GM12865 (cell line): ENCODE measurements at regions not wholly inside any gene's neighbourhood (a gene's known extent, or its start where the extent isn't known, plus 50 kb on each side); places are given as distances from the start of the nearest gene placed in this dataset.

ENCODE experiments used
- DNase-seq: peaks from one replicate; pipeline ENCODE4 v3.0.0; 2010; ENCODE audit warnings: low read depth
- H3K4me3 ChIP-seq: 2 replicates; pipeline ENCODE4 v1.5.1; 2011; ENCODE audit warnings: mild to moderate bottlenecking, low read depth, low read length, control low read depth
- TF ChIP-seq, protein P1 (sequence below): IDR thresholded peaks from 2 replicates; pipeline ENCODE4 v1.5.1; 2011; ENCODE audit warnings: low read length, control low read depth, low read depth, inconsistent platforms; ENCODE audit not compliant: insufficient read depth; ENCODE audit errors: missing control alignments

- TF ChIP-seq, protein P1, sequence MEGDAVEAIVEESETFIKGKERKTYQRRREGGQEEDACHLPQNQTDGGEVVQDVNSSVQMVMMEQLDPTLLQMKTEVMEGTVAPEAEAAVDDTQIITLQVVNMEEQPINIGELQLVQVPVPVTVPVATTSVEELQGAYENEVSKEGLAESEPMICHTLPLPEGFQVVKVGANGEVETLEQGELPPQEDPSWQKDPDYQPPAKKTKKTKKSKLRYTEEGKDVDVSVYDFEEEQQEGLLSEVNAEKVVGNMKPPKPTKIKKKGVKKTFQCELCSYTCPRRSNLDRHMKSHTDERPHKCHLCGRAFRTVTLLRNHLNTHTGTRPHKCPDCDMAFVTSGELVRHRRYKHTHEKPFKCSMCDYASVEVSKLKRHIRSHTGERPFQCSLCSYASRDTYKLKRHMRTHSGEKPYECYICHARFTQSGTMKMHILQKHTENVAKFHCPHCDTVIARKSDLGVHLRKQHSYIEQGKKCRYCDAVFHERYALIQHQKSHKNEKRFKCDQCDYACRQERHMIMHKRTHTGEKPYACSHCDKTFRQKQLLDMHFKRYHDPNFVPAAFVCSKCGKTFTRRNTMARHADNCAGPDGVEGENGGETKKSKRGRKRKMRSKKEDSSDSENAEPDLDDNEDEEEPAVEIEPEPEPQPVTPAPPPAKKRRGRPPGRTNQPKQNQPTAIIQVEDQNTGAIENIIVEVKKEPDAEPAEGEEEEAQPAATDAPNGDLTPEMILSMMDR = no peak
- H3K4me3 ChIP-seq = no peak overlapping the region
- DNase-seq = no peak
These were observed 539.5 kb downstream of the RNF144A start for GRCh38 chr2:7456762-7457161.

DNA sequence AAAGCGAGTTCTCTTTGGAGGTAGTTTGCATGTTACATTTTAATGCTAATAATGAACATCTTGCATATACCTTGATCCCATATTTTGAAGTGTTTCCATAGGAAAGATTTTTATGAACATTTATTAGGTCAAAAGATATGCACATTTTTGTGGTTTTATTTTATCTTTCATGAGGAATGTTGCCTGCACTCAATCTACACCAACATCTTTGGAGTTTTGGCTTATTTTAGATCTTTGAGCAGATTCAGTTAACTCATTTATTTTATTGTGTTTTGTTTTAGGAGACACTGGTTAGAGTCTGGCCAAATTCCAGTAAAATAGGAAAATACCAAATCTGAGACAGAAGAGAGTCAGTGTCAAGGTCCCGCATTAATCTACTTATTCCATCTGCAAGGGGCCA lies 540.9 kb downstream of the RNF144A start:
- DNase-seq = no peak
- no peak overlapping the region for H3K4me3 ChIP-seq
- TF ChIP-seq, protein P1 = no peak

DNA sequence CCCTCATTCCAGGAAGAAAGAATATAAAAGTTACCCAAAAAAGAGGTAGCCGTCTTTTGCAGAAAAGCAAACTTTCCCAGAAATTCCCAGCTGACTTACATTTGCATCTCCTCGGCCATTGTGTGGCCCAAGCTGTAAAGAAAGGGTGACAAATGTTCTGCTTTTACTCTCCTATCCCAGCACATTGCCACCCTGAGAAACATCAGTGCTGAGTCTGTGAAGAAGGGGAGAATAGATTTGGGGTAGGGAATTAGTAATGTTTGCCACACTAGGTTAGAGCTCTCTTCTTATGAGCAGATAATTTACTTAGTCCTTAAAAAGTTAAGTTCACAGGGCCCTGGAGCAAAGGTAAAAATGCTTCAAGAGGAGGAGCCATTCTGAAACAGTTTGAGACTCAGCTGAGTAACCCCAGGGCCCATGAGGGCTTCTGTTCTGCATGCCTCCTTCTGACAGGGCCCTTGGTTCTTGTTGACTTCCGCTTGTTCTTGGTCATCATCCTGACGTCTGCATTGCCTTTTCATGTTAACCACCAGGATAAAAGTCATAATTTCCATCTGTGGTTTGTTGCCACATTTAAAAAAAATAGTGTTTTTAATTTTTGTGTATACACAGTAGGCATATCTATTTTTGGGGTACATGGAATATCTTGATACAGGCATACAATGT lies 550.7 kb downstream of the RNF144A start:
- TF ChIP-seq, protein P1 = no peak
- no peak overlapping the region for H3K4me3 ChIP-seq
- DNase-seq = peak; percentile 21

DNA sequence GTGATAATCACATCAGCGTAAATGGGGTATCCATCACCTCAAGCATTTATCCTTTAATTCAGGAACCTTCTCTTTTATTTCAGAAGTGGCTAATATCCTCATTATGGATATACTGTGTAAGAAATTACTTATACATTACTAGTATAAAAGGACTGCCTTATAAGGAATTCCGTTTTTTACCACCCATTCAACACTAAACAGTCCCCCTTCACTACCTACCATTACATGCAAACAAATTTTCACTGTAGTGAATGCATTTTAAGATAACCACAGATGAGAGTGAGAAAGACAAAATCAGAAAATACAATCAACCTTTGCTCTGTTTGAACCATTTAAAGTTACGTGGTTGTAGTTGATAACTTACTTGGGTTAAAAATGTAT lies 551.2 kb downstream of the RNF144A start:
- no peak for DNase-seq
- TF ChIP-seq, protein P1 = no peak

DNA sequence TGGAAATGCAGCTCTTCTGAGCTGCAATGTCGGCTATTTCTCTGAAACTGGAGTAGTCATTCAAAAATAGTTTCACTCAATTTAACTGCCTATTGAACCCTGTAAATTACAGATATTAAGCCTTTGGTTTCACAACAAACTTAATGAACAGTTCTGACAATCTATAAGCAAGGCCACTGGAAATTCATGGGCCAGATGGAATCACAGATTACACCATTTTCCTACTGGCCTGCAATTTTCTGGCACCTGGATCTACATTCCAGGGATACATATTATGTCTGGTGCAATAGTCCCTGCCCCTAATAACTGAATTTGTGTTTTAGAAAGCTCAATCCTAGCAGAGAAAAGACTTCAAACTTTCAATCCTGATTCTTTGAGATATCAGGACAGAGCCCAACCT lies 551.7 kb downstream of the RNF144A start:
- no peak for DNase-seq
- no peak overlapping the region for H3K4me3 ChIP-seq
- TF ChIP-seq, protein P1 = no peak

More for the DNA sequence above, 551.2 kb downstream of the RNF144A start:
- no peak overlapping the region for H3K4me3 ChIP-seq

- TF ChIP-seq, protein P1 = no peak
- DNase-seq = no peak
- no peak overlapping the region for H3K4me3 ChIP-seq
These were observed 554.0 kb downstream of the RNF144A start for GRCh38 chr2:7471185-7471584.

GRCh38 chr2:7472465-7472864 lies 555.3 kb downstream of the RNF144A start:
- DNase-seq = no peak
- no peak overlapping the region for H3K4me3 ChIP-seq
- TF ChIP-seq, protein P1 = no peak
